ENCODE measurements at regions not wholly inside any gene's neighbourhood (a gene's known extent, or its start where the extent isn't known, plus 50 kb on each side); places are given as distances from the start of the nearest gene placed in this dataset.

DNA sequence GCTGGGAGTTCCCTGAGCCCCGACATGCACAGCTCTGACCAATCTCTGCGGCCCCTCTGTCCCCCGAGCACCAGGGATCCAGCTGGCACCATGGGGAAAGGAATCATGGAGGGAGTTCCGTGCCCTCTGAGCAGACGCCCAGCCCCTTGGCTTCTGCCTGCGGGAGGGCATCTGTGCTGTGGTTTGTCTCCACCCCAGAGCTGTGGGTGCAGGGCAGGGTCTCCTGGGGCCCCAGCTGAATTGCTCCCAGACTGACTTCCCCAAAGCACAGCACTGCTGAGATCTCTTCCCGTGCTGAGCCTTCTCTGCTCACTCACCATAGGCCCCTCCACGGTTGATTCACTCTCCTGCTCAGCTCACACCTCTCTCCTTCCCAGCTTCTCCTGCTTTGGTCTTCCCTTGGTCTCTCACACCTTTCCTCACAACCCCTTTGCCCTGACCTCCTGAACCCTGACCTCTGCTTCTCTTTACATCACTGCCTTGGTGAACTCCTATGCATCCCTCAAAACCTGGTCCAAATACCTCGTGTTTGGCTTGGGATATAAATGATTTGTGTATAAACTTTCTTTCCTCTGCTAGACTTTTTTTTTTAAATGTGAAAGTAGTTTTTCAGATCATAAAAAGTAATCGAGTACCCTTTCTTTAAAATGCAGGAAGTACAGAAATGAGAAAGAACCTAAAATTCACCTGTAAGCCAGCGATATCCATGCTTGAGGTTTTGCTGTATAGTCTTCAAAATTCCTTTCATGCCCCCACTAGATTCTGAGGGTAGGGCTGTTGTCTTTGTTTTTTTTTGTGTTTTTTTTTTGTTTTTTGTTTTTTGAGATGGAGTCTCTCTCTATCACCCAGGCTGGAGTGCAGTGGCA is 265.3 kb downstream of the SEC14L1 start:
- POLR2A ChIA-PET, result interaction anchor here (0.6 to 74.5 kb wide), 12 partner anchors 7 to 724 kb away, joined by 3 to 5369 read pairs (median 6); partner anchors contain the start of gene TNRC6C
- ATAC-seq (peak; percentile 12 to 16), DNase-seq (peak in 2 of 10 donors; percentile 34 to 42)
- no peaks in the 10 kb centered on the region for H3K9me3 Mint-ChIP-seq
- peaks cover 65 to 99% (median 96%) of the 10 kb centered on the region in 4 donors for H3K4me1 Mint-ChIP-seq
- H3K36me3 Mint-ChIP-seq, result peaks cover 0 to 24% (median 5%) of the 10 kb centered on the region in 3 donors
- no peaks in the 10 kb centered on the region for H3K27me3 Mint-ChIP-seq
- H3K4me3 Mint-ChIP-seq, result peak overlapping the region; percentile 91 to 99 (median 97)
- peak overlapping the region; percentile 93 to 100 (median 98) for H3K27ac Mint-ChIP-seq

DNA sequence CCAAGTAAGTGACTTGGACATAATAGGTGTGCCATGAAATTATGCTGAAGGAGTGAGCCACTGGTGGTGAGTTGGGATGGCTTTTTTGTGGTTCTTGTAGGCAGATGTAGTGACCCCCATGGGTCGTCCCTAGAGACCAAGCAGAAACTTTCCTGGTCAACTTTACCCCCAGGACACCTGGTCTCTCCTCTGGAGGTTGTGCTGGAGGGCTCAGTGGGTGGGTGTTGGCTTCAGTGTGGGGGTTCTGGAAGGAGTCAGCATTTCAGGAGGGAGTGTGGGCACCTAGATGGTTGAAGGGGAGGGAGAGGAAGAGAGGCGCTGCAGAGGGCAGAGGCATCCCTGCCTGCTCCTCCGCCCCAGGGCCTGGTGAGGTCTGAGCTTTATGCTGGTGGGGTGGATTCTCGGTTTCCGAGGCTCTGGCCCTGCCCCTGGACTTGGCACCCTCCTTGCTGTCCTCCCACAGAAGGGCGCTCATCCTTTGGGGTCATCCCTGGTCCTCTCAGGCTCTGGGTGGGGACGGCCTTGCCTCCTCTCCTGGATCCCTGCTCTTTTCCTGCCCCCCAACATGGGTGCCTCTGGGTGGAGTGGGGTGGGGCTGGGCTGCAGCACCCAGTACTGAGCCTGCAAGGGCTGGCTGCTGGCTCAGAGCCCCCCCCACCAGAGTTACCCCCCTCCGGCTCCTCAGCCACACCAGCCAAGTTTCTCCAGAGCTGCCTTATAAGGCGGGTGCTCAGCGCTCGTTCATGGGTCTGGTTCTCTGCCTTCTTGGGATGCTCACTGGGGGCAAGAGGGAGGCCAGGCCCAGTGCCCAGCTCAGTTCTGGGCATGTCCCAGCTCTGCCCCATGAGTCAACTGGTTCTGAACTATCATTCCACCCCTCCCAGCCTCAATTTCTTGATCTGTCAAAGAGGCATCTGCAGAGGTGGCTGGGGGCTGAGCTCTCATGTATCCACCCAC is 266.8 kb downstream of the SEC14L1 start:
- H3K4me3 Mint-ChIP-seq, result peak overlapping the region; percentile 43 to 99 (median 92)
- H3K27ac Mint-ChIP-seq, result peak overlapping the region; percentile 93 to 100 (median 96)
- no peak for DNase-seq
- ATAC-seq, result no peak
- H3K27me3 Mint-ChIP-seq, result no peaks in the 10 kb centered on the region
- peaks cover 0 to 25% (median 8%) of the 10 kb centered on the region in 3 donors for H3K36me3 Mint-ChIP-seq
- H3K4me1 Mint-ChIP-seq, result peaks cover 59 to 99% (median 95%) of the 10 kb centered on the region in 4 donors
- no peaks in the 10 kb centered on the region for H3K9me3 Mint-ChIP-seq
- POLR2A ChIA-PET, result interaction anchor here (0.5 to 74.5 kb wide), 6 partner anchors 6 to 334 kb away, joined by 3 to 5369 read pairs (median 96); no protein-coding TSS in a partner anchor

DNA sequence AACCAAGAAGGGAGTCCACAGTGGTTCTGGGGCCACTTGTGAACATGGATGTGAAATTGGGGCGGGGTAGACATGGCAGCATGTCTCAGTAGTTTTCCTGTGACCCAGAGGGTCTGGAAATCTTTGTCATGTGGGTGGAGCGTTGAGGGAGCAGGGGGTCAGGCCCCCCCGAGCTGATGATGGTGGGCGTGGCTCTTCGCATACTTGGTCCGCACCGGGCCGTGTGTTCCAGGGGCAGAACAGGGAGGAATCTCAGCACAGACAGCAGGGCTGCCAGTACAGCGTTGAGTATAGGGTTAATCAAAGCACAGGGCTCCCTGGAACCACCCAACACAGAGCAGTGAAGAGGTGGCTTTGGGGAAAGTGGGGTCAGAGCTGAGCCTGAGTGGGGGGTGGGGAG is 267.5 kb downstream of the SEC14L1 start:
- POLR2A ChIA-PET, result interaction anchor here (0.5 to 74.5 kb wide), 6 partner anchors 5 to 333 kb away, joined by 3 to 5369 read pairs (median 95); no protein-coding TSS in a partner anchor
- H3K9me3 Mint-ChIP-seq, result no peaks in the 10 kb centered on the region
- DNase-seq, result no peak
- H3K4me1 Mint-ChIP-seq, result peaks cover 56 to 99% (median 95%) of the 10 kb centered on the region in 4 donors
- peak overlapping the region; percentile 41 to 98 (median 92) for H3K4me3 Mint-ChIP-seq
- peak overlapping the region; percentile 93 to 100 (median 96) for H3K27ac Mint-ChIP-seq
- no peaks in the 10 kb centered on the region for H3K27me3 Mint-ChIP-seq
- no peak for ATAC-seq
- H3K36me3 Mint-ChIP-seq, result peaks cover 0 to 25% (median 8%) of the 10 kb centered on the region in 3 donors

DNA sequence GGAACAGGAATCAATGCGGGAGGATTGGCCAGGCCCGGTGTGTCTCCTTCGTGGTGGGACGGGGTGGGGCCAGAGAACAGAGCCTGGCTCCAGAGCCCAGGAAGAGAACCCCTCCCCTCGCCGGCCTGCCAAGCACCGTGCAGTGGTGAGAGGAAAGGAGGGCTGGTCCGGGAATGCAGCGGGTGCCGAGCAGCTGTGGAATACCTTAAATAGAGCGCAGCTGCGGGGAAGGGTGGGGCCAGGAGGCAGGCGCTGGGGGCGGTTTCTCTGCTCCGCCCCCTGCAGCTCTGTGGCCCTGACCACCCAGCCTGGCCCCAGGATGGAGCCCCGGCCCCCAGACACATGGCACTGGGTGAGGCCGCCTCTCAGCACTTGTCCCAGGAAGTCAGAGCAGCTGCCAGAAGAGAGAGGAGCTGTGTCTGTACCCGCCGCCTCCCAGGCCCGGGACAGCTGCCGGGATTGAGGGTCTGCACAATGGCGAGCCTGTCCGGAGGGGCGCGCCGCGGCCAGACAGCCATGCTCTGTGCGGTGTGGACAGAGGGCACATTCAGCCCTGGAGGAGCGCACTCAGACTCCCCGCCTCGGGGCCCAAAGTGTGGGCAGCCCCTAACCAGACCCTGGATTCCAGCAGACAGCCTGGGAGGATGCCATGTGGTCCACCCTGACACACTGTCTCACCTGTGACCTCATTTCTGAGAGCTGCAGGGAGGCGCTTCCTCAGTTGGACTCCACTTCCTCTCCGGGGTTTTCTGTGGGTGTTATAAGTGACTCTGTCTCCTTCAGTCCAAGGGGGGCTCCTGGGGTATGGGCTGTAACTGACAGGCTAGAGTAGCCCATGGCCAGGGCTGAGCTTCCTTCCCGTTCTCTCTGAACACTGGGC is 268.8 kb downstream of the SEC14L1 start:
- Mint-ChIP-seq H3K36me3 (peaks cover 0 to 23% (median 8%) of the 10 kb centered on the region in 3 donors), H3K9me3 (no peaks in the 10 kb centered on the region), H3K27ac (peak overlapping the region; percentile 80 to 100 (median 92)), H3K4me1 (peaks cover 50 to 91% (median 87%) of the 10 kb centered on the region in 4 donors), H3K4me3 (peak overlapping the region; percentile 45 to 98 (median 64)), H3K27me3 (no peaks in the 10 kb centered on the region)
- POLR2A ChIA-PET, result interaction anchor here (1.0 to 74.5 kb wide), 5 partner anchors 4 to 549 kb away, joined by 3 to 5369 read pairs (median 186); partner anchors contain the start of gene TNRC6C
- peak in 7 of 10 donors; percentile 35 to 65 (median 56) for DNase-seq
- ATAC-seq, result peak; percentile 32 to 80

DNA sequence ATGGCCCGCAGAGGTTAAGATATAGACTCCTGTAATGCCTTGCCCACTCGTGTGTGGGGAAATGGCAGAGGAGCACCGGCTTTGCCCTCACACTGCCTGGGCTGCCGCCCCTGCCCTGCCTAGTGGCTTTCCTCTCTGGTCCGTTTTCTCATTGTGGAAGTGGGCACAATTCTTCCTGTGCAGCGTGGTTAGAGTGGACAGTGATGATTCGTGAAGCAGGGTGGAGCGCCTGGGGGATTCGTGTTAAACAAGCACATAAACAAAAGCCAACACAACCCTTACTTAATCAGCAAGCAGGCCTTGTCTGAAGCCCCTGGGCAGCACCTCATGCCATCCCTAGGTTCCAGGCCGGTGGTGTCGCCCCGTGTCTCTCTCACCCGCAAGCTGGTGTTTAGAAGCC is 269.7 kb downstream of the SEC14L1 start:
- H3K4me3 Mint-ChIP-seq, result peak overlapping the region in 9 of 10 donors; percentile 25 to 98 (median 62)
- no peaks in the 10 kb centered on the region for H3K27me3 Mint-ChIP-seq

DNA sequence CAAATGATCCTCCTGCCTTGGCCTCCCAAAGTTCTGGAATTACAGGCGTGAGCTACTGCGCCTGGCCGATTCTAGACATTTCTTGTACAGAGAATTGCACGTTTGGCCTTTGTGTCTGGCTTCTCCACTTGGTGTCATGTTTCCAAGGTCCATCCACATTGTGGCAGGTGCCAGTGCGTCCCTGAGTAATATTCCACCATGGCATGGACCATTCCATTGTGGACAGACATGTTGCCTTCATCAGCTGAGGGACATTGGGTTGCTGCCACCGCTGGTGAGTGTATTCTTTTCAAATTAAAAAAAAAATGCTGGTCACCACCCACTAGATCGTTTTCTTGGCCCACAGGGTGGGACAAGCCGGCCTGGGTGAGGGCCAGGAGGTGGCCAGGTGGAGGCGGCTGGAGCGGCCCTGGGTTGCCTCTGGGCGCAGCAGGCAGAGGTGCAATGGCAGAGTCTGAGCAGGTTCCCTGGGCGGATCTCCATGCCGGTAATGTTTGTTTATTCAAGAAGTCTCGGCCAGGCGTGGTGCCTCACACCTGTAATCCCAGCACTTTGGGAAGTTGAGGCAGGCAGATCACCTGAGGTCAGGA is 274.1 kb downstream of the SEC14L1 start:
- DNase-seq (no peak), ATAC-seq (no peak)
- POLR2A ChIA-PET, result interaction anchor here (0.7 to 74.5 kb wide), 5 partner anchors 2 to 83 kb away, joined by 3 to 5369 read pairs (median 10); no protein-coding TSS in a partner anchor
- peak overlapping the region in 4 of 10 donors; percentile 15 to 76 (median 34) for H3K27ac Mint-ChIP-seq
- no peaks in the 10 kb centered on the region for H3K27me3 Mint-ChIP-seq
- no peaks in the 10 kb centered on the region for H3K9me3 Mint-ChIP-seq
- peaks cover 0 to 29% (median 7%) of the 10 kb centered on the region in 3 donors for H3K36me3 Mint-ChIP-seq
- H3K4me1 Mint-ChIP-seq, result peaks cover 22 to 81% (median 70%) of the 10 kb centered on the region in 4 donors
- peak overlapping the region in 2 of 10 donors; percentile 32 to 54 for H3K4me3 Mint-ChIP-seq

More for the DNA sequence above, 269.7 kb downstream of the SEC14L1 start:
- ATAC-seq (no peak), DNase-seq (no peak)
- H3K27ac Mint-ChIP-seq, result peak overlapping the region; percentile 63 to 96 (median 90)
- POLR2A ChIA-PET, result interaction anchor here (1.0 to 74.5 kb wide), 5 partner anchors 3 to 548 kb away, joined by 3 to 5369 read pairs (median 186); partner anchors contain the start of gene TNRC6C
- H3K4me1 Mint-ChIP-seq, result peaks cover 44 to 86% (median 82%) of the 10 kb centered on the region in 4 donors
- H3K36me3 Mint-ChIP-seq, result peaks cover 0 to 21% (median 5%) of the 10 kb centered on the region in 3 donors
- H3K9me3 Mint-ChIP-seq, result no peaks in the 10 kb centered on the region

DNA sequence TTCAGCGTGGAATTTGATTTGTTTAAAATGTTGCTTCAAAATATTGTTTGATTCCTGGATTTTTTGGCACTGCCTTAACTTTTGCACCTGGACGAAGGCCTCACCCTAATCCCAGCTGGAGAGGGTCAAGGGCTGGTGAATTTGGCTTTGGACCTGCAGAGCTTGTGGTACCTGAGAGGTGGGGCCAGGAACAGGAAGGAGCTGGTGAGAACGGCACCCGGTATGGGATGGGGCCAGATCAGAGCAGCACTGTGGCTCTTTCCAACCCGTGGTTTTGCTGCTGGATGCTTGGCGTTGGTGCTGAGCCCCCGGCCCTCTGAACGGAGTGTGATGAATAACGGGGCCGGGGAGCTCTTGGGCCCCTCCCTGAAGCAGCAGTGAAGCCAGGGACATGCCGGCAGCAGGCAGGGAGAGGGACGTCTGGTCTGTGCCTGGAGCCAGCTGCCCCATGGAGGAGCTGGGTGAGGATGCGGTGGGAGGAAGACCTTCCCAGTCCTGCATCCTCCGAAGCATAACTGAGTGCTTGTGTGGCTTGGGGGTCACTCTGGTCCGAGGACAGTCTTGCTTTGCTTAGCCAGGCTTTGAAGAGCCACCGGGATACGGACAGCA is 275.4 kb downstream of the SEC14L1 start:
- Mint-ChIP-seq H3K27ac (peak overlapping the region in 8 of 10 donors; percentile 22 to 76 (median 66)), H3K27me3 (no peaks in the 10 kb centered on the region), H3K9me3 (no peaks in the 10 kb centered on the region), H3K4me3 (peak overlapping the region in 7 of 10 donors; percentile 11 to 55 (median 32)), H3K36me3 (peaks cover 0 to 27% (median 6%) of the 10 kb centered on the region in 3 donors), H3K4me1 (peaks cover 23 to 81% (median 70%) of the 10 kb centered on the region in 4 donors)
- DNase-seq (no peak), ATAC-seq (peak in 1 of 2 donors; percentile 13)
- POLR2A ChIA-PET, result interaction anchor here (0.5 to 74.5 kb wide), 9 partner anchors 3 to 1528 kb away, joined by 3 to 5369 read pairs (median 5); no protein-coding TSS in a partner anchor

DNA sequence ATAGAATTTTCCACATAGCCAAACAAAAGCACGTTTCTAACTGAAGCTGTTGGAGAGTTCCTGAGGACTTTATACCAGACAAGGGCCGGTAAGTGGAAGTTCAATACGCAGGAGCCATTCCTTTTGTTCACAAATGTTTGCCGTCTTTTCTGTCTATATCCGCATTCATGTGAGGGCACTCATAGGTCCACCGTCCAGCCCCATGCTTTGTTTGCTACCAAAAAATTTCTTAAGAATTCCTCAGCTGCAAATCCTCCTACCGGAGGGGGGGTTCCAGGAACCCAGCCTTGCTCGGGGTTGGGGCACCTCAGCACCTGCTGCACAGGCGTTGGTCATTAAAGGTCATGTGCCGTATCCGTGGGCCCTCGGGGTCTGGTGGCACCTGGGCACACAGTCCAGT is 276.8 kb downstream of the SEC14L1 start:
- peaks cover 26 to 77% (median 66%) of the 10 kb centered on the region in 4 donors for H3K4me1 Mint-ChIP-seq
- H3K4me3 Mint-ChIP-seq, result no peak overlapping the region
- POLR2A ChIA-PET, result interaction anchor here (67.2 to 74.5 kb wide), 2 partner anchors 4 to 15 kb away, joined by 5369 read pairs; no protein-coding TSS in a partner anchor
- H3K36me3 Mint-ChIP-seq, result peaks cover 0 to 20% (median 2%) of the 10 kb centered on the region in 3 donors
- H3K27ac Mint-ChIP-seq, result peak overlapping the region in 3 of 10 donors; percentile 28 to 85 (median 46)
- DNase-seq, result no peak
- H3K9me3 Mint-ChIP-seq, result no peaks in the 10 kb centered on the region
- no peaks in the 10 kb centered on the region for H3K27me3 Mint-ChIP-seq
- no peak for ATAC-seq

DNA sequence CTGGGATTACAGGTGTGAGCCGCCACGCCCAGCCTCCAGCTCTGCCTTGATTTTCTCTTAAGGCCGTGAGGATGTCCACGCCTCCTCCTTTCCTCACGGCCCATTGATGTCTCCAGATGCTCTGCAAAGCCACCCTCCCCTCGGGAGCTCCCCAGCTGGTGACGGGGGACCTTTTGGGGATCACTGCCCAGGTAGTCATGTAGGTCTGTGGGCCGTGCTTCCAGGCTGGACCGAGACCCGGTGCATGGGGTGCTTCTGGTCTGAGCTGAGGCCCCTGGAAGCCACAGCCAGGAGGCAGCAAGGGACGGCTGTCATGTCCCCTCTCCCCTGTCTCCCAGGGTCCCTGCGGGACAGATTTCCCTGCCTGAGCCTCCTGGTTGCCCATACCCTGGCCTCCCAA is 277.8 kb downstream of the SEC14L1 start:
- Mint-ChIP-seq H3K4me3 (no peak overlapping the region), H3K4me1 (peaks cover 25 to 77% (median 60%) of the 10 kb centered on the region in 4 donors), H3K27me3 (no peaks in the 10 kb centered on the region), H3K9me3 (no peaks in the 10 kb centered on the region), H3K36me3 (peaks cover 0 to 10% (median 2%) of the 10 kb centered on the region in 3 donors), H3K27ac (peak overlapping the region in 8 of 10 donors; percentile 24 to 70 (median 38))
- DNase-seq (no peak), ATAC-seq (no peak)
- POLR2A ChIA-PET, result interaction anchor here (0.6 to 74.5 kb wide), 6 partner anchors 5 to 846 kb away, joined by 3 to 5369 read pairs (median 8); no protein-coding TSS in a partner anchor

DNA sequence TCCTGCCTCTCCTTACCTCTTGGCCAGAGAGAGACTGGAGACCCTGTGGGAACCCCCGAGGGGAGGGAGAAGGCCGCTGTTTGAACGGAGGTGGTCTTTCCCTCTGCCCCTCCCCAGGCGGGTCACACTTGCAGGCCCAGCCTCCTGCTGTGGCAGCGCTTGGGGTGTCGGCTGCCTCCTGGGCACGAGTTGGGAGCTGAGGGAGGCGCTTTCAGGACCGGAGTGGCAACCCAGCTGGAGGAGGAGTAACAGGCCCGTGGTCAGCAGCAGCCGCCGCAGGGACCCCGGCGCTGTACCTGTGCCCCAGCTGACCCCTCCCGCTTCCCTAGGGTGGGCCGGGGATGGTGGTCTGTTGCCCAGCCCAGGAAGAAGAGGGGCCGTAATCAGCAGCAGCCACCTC is 278.3 kb downstream of the SEC14L1 start:
- peak overlapping the region in 6 of 10 donors; percentile 24 to 66 (median 50) for H3K27ac Mint-ChIP-seq
- no peak for ATAC-seq

More for the DNA sequence above, 278.3 kb downstream of the SEC14L1 start:
- no peak for DNase-seq
- peak overlapping the region in 3 of 10 donors; percentile 12 to 72 (median 39) for H3K4me3 Mint-ChIP-seq
- H3K9me3 Mint-ChIP-seq, result no peaks in the 10 kb centered on the region
- H3K36me3 Mint-ChIP-seq, result peaks cover 0 to 10% (median 2%) of the 10 kb centered on the region in 3 donors
- H3K4me1 Mint-ChIP-seq, result peaks cover 25 to 81% (median 63%) of the 10 kb centered on the region in 4 donors
- POLR2A ChIA-PET, result interaction anchor here (0.6 to 74.5 kb wide), 7 partner anchors 6 to 846 kb away, joined by 3 to 5369 read pairs (median 8); no protein-coding TSS in a partner anchor
- no peaks in the 10 kb centered on the region for H3K27me3 Mint-ChIP-seq

Measured in naive thymus-derived CD8-positive, alpha-beta T cell (primary cell).